CD4-positive, alpha-beta memory T cell (primary cell): ENCODE measurements at regions not wholly inside any gene's neighbourhood (a gene's known extent, or its start where the extent isn't known, plus 50 kb on each side); places are given as distances from the start of the nearest gene placed in this dataset.

Experiments
- CTCF ChIA-PET: fragments of 350-600 bp; sonication (Branson Sonifier 250); formaldehyde crosslinking; loops from one replicate; lab custom pipeline; 2021; ENCODE audit warnings: inconsistent platforms; ENCODE audit not compliant: partially characterized antibody; lab: Charles Lee
- POLR2A ChIA-PET: fragments of 350-600 bp; sonication (Branson Sonifier 250); formaldehyde crosslinking; loops from one replicate; lab custom pipeline; 2021; ENCODE audit not compliant: partially characterized antibody; lab: Charles Lee
- DNase-seq, 5 donors: peaks; one replicate each; pipeline versions ENCODE4 v3.0.0 to v3.0.0-alpha.2; 2020 to 2022; ENCODE audit warnings: mixed read lengths in 1 of 5
- H3K27ac ChIP-seq: one replicate; pipeline ENCODE4 v1.7.0; 2013; ENCODE audit warnings: low read depth, low read length
- H3K27me3 ChIP-seq: 2 replicates; pipeline ENCODE4 v1.7.0; 2013; ENCODE audit warnings: mild to moderate bottlenecking, low read length, moderate library complexity; ENCODE audit not compliant: insufficient read depth
- H3K36me3 ChIP-seq: 2 replicates; pipeline ENCODE4 v1.7.0; 2013; ENCODE audit warnings: mild to moderate bottlenecking, low read length, moderate library complexity; ENCODE audit not compliant: insufficient read depth
- H3K4me1 ChIP-seq: 2 replicates; pipeline ENCODE4 v1.7.0; 2013; ENCODE audit warnings: mild to moderate bottlenecking, low read length, moderate library complexity; ENCODE audit not compliant: insufficient read depth
- H3K4me3 ChIP-seq, 2 donors: one replicate each; pipeline ENCODE4 v1.7.0; 2013; ENCODE audit warnings: low read length in 2 of 2, mild to moderate bottlenecking in 1 of 2
- H3K9me3 ChIP-seq, 2 donors: one replicate each; pipeline ENCODE4 v1.7.0; 2013; ENCODE audit warnings: low read length in 2 of 2, control low read depth in 1 of 2; ENCODE audit not compliant: control insufficient read depth in 1 of 2
- H3K27ac Mint-ChIP-seq, 7 donors: one replicate each; pipeline ENCODE4 v1.8.0; 2020 to 2021; ENCODE audit warnings: mixed read lengths in 7 of 7, mild to moderate bottlenecking in 6 of 7, inconsistent platforms in 3 of 7, moderate library complexity in 3 of 7
- H3K27me3 Mint-ChIP-seq, 2 donors: one replicate each; pipeline ENCODE4 v1.8.0; 2020 to 2021; ENCODE audit warnings: mixed read lengths in 2 of 2
- H3K36me3 Mint-ChIP-seq, 2 donors: one replicate each; pipeline ENCODE4 v1.8.0; 2020 to 2021; ENCODE audit warnings: mixed read lengths in 2 of 2, inconsistent platforms in 1 of 2, mild to moderate bottlenecking in 1 of 2
- H3K4me1 Mint-ChIP-seq, 4 donors: one replicate each; pipeline ENCODE4 v1.8.0; 2020 to 2021; ENCODE audit warnings: mixed read lengths in 4 of 4, mild to moderate bottlenecking in 1 of 4
- H3K4me3 Mint-ChIP-seq, 8 donors: one replicate each; pipeline ENCODE4 v1.8.0; 2020 to 2021; ENCODE audit warnings: mixed read lengths in 8 of 8, mild to moderate bottlenecking in 7 of 8, moderate library complexity in 6 of 8, inconsistent platforms in 3 of 8
- H3K9me3 Mint-ChIP-seq, 8 donors: one replicate each; pipeline ENCODE4 v1.8.0; 2020 to 2021; ENCODE audit warnings: mixed read lengths in 8 of 8, mild to moderate bottlenecking in 5 of 8, inconsistent platforms in 3 of 8, moderate library complexity in 1 of 8
- intact Hi-C: fragments of 100-400 bp; cut with micrococcal nuclease; formaldehyde crosslinking; loops from one replicate; pipeline ENCODE4 v1.15.1; 2023

GRCh38 chr4:107270614-107271013, 234.5 kb upstream of the DKK2 start:
- Histone ChIP-seq H3K27me3 (no peaks in the 10 kb centered on the region), H3K9me3 (no peaks in the 10 kb centered on the region), H3K36me3 (no peaks in the 10 kb centered on the region), H3K27ac (no peak overlapping the region), H3K4me1 (no peaks in the 10 kb centered on the region), H3K4me3 (no peak overlapping the region)
- no peak overlapping the region for H3K27ac Mint-ChIP-seq
- ChIA-PET POLR2A (no interaction called here), CTCF (no interaction called here)
- no peaks in the 10 kb centered on the region for H3K4me1 Mint-ChIP-seq
- intact Hi-C loops = no loop called here
- peaks cover 0 to 2% (median 0%) of the 10 kb centered on the region in 8 donors for H3K9me3 Mint-ChIP-seq
- no peak for DNase-seq
- H3K27me3 Mint-ChIP-seq = no peaks in the 10 kb centered on the region
- H3K36me3 Mint-ChIP-seq = no peaks in the 10 kb centered on the region
- no peak overlapping the region for H3K4me3 Mint-ChIP-seq

- no peak overlapping the region for H3K4me3 ChIP-seq
- POLR2A ChIA-PET = no interaction called here
- H3K9me3 Mint-ChIP-seq = peaks cover 0 to 2% (median 0%) of the 10 kb centered on the region in 8 donors
Measured at GRCh38 chr4:107269175-107269574, 233.1 kb upstream of the DKK2 start.

GRCh38 chr4:107265859-107266258, 229.7 kb upstream of the DKK2 start:
- Histone ChIP-seq H3K9me3 (no peaks in the 10 kb centered on the region), H3K27me3 (no peaks in the 10 kb centered on the region), H3K4me1 (no peaks in the 10 kb centered on the region), H3K36me3 (no peaks in the 10 kb centered on the region), H3K4me3 (no peak overlapping the region), H3K27ac (no peak overlapping the region)
- Mint-ChIP-seq H3K4me1 (no peaks in the 10 kb centered on the region), H3K27ac (no peak overlapping the region), H3K27me3 (no peaks in the 10 kb centered on the region), H3K9me3 (peaks cover 0 to 2% (median 0%) of the 10 kb centered on the region in 8 donors), H3K4me3 (no peak overlapping the region), H3K36me3 (no peaks in the 10 kb centered on the region)
- POLR2A ChIA-PET = no interaction called here
- intact Hi-C loops = no loop called here
- CTCF ChIA-PET = no interaction called here
- DNase-seq = no peak

More at GRCh38 chr4:107269175-107269574, 233.1 kb upstream of the DKK2 start:
- Histone ChIP-seq H3K27me3 (no peaks in the 10 kb centered on the region), H3K9me3 (no peaks in the 10 kb centered on the region), H3K27ac (no peak overlapping the region), H3K4me1 (no peaks in the 10 kb centered on the region), H3K36me3 (no peaks in the 10 kb centered on the region)
- no peaks in the 10 kb centered on the region for H3K4me1 Mint-ChIP-seq
- intact Hi-C loops = no loop called here
- DNase-seq = no peak
- CTCF ChIA-PET = no interaction called here
- no peak overlapping the region for H3K4me3 Mint-ChIP-seq
- no peak overlapping the region for H3K27ac Mint-ChIP-seq
- H3K36me3 Mint-ChIP-seq = no peaks in the 10 kb centered on the region
- H3K27me3 Mint-ChIP-seq = no peaks in the 10 kb centered on the region

GRCh38 chr4:107261241-107261874, 225.2 kb upstream of the DKK2 start:
- no peaks in the 10 kb centered on the region for H3K36me3 Mint-ChIP-seq
- Histone ChIP-seq H3K4me3 (no peak overlapping the region), H3K9me3 (no peaks in the 10 kb centered on the region), H3K27me3 (no peaks in the 10 kb centered on the region), H3K4me1 (no peaks in the 10 kb centered on the region), H3K36me3 (no peaks in the 10 kb centered on the region), H3K27ac (no peak overlapping the region)
- no peaks in the 10 kb centered on the region for H3K4me1 Mint-ChIP-seq
- no peak overlapping the region for H3K27ac Mint-ChIP-seq
- intact Hi-C loops = no loop called here
- peaks cover 0 to under 1% (median 0%) of the 10 kb centered on the region in 8 donors for H3K9me3 Mint-ChIP-seq
- no peak for DNase-seq
- ChIA-PET POLR2A (no interaction called here), CTCF (no interaction called here)
- H3K27me3 Mint-ChIP-seq = no peaks in the 10 kb centered on the region
- no peak overlapping the region for H3K4me3 Mint-ChIP-seq

- Histone ChIP-seq H3K4me3 (no peak overlapping the region), H3K27ac (no peak overlapping the region), H3K4me1 (no peaks in the 10 kb centered on the region), H3K9me3 (no peaks in the 10 kb centered on the region), H3K36me3 (no peaks in the 10 kb centered on the region), H3K27me3 (no peaks in the 10 kb centered on the region)
- intact Hi-C loops = no loop called here
- CTCF ChIA-PET = no interaction called here
- Mint-ChIP-seq H3K27me3 (no peaks in the 10 kb centered on the region), H3K4me3 (no peak overlapping the region), H3K9me3 (no peaks in the 10 kb centered on the region), H3K36me3 (no peaks in the 10 kb centered on the region), H3K27ac (no peak overlapping the region), H3K4me1 (no peaks in the 10 kb centered on the region)
- POLR2A ChIA-PET = no interaction called here
- DNase-seq = no peak
Measured at GRCh38 chr4:107258359-107258758, 222.2 kb upstream of the DKK2 start.

- POLR2A ChIA-PET = interaction anchor here (0.7 kb wide), 1 partner anchor 11 kb away, joined by 3 read pairs; no protein-coding TSS in a partner anchor
- CTCF ChIA-PET = no interaction called here
Measured at GRCh38 chr4:107255596-107255995, 219.5 kb upstream of the DKK2 start.

GRCh38 chr4:107255114-107255513, 219.0 kb upstream of the DKK2 start:
- ChIA-PET CTCF (no interaction called here), POLR2A (no interaction called here)
- Histone ChIP-seq H3K4me3 (no peak overlapping the region), H3K9me3 (no peaks in the 10 kb centered on the region), H3K27ac (no peak overlapping the region), H3K4me1 (no peaks in the 10 kb centered on the region), H3K27me3 (no peaks in the 10 kb centered on the region), H3K36me3 (no peaks in the 10 kb centered on the region)
- H3K36me3 Mint-ChIP-seq = no peaks in the 10 kb centered on the region
- H3K9me3 Mint-ChIP-seq = no peaks in the 10 kb centered on the region
- no peak overlapping the region for H3K27ac Mint-ChIP-seq
- intact Hi-C loops = no loop called here
- no peaks in the 10 kb centered on the region for H3K4me1 Mint-ChIP-seq
- DNase-seq = no peak
- H3K4me3 Mint-ChIP-seq = no peak overlapping the region
- H3K27me3 Mint-ChIP-seq = no peaks in the 10 kb centered on the region

More at GRCh38 chr4:107255596-107255995, 219.5 kb upstream of the DKK2 start:
- H3K9me3 ChIP-seq = no peaks in the 10 kb centered on the region
- H3K4me3 ChIP-seq = no peak overlapping the region
- no peaks in the 10 kb centered on the region for H3K27me3 ChIP-seq
- no peaks in the 10 kb centered on the region for H3K36me3 ChIP-seq
- Mint-ChIP-seq H3K27ac (no peak overlapping the region), H3K27me3 (no peaks in the 10 kb centered on the region), H3K36me3 (no peaks in the 10 kb centered on the region), H3K9me3 (no peaks in the 10 kb centered on the region), H3K4me3 (no peak overlapping the region), H3K4me1 (no peaks in the 10 kb centered on the region)
- DNase-seq = no peak
- no peaks in the 10 kb centered on the region for H3K4me1 ChIP-seq
- no peak overlapping the region for H3K27ac ChIP-seq
- intact Hi-C loops = no loop called here
